ENCODE measurements at regions not wholly inside any gene's neighbourhood (a gene's known extent, or its start where the extent isn't known, plus 50 kb on each side); places are given as distances from the start of the nearest gene placed in this dataset.
"Not testable (repeated sequence)": the region's sequence is repeated elsewhere in the genome, so short reads cannot be mapped to it uniquely, and the experiment has no call there.

- H3K27ac ChIP-seq (ENCODE audit: low read length) = no peak overlapping the region
- in situ Hi-C loops (cut with HindIII; ENCODE audit: low pct_unique_long_range_greater_than_20kb, low sequenced_read_pairs) = no loop called here
- POLR2A ChIA-PET = interaction anchor here (0.7 kb wide), 1 partner anchor 34 kb away, joined by 4 read pairs; no protein-coding TSS in a partner anchor
- no peak for DNase-seq (ENCODE audit: low read depth, low spot score)
- ATAC-seq = no peak
- BruUV-seq (replicated peaks) = no TSS peak
- no peak overlapping the region for H3K4me3 ChIP-seq (ENCODE audit: low read depth in 2 of 2, low read length in 2 of 2)
- H3K9me3 ChIP-seq (ENCODE audit: control insufficient read depth, insufficient read depth, low read depth, low read length) = no peaks in the 10 kb centered on the region
- TF ChIP-seq REST (IDR thresholded peaks at IDR 0.05; ENCODE audit: insufficient read depth in 1 of 2, low read depth in 2 of 2, low read length in 1 of 2) = no peak
- no peak for TF ChIP-seq TCF7L2 (IDR thresholded peaks at IDR 0.05; ENCODE audit: low read depth, low read length)
- intact Hi-C loops (cut with micrococcal nuclease; ENCODE audit: unreplicated experiment) = no loop called here
- H3K27me3 ChIP-seq (ENCODE audit: control insufficient read depth, insufficient read depth, low read length) = no peaks in the 10 kb centered on the region
- no peaks in the 10 kb centered on the region for H3K4me1 ChIP-seq (ENCODE audit: control insufficient read depth, insufficient read depth, low read length)
- H3K36me3 ChIP-seq (ENCODE audit: control insufficient read depth, insufficient read depth, low read length) = no peaks in the 10 kb centered on the region
- CTCF ChIA-PET = no interaction called here
Observed at GRCh38 chr3:104080088-104080626, 1286.6 kb upstream of the ALCAM start.

- POLR2A ChIA-PET = interaction anchor here (0.6 to 0.7 kb wide), 2 partner anchors 27 to 296 kb away, joined by 3 to 7 read pairs; no protein-coding TSS in a partner anchor
- ATAC-seq = no peak
- intact Hi-C loops (cut with micrococcal nuclease; ENCODE audit: unreplicated experiment) = no loop called here
- Histone ChIP-seq H3K36me3 (ENCODE audit: control insufficient read depth, insufficient read depth, low read length) (no peaks in the 10 kb centered on the region), H3K4me1 (ENCODE audit: control insufficient read depth, insufficient read depth, low read length) (no peaks in the 10 kb centered on the region), H3K27ac (ENCODE audit: low read length) (no peak overlapping the region), H3K9me3 (ENCODE audit: control insufficient read depth, insufficient read depth, low read depth, low read length) (peaks cover 5% of the 10 kb centered on the region; the same call in 1 of the 2 replicates), H3K27me3 (ENCODE audit: control insufficient read depth, insufficient read depth, low read length) (no peaks in the 10 kb centered on the region), H3K4me3 (ENCODE audit: low read depth in 2 of 2, low read length in 2 of 2) (no peak overlapping the region)
- in situ Hi-C loops (cut with HindIII; ENCODE audit: low pct_unique_long_range_greater_than_20kb, low sequenced_read_pairs) = no loop called here
- CTCF ChIA-PET = no interaction called here
- DNase-seq (ENCODE audit: low read depth, low spot score) = no peak
- TF ChIP-seq TCF7L2 (IDR thresholded peaks at IDR 0.05; ENCODE audit: low read depth, low read length) (no peak), POLR2AphosphoS5 (IDR thresholded peaks at IDR 0.05; ENCODE audit: low read depth, low read length) (no peak), REST (IDR thresholded peaks at IDR 0.05; ENCODE audit: insufficient read depth in 1 of 2, low read depth in 2 of 2, low read length in 1 of 2) (no peak), CTCF (IDR thresholded peaks at IDR 0.05) (no peak), SIN3A (IDR thresholded peaks at IDR 0.05; ENCODE audit: borderline replicate concordance, insufficient read depth, low read depth, low read length) (no peak)
- BruUV-seq (replicated peaks) = no TSS peak
Observed at GRCh38 chr3:104088738-104089137, 1278.0 kb upstream of the ALCAM start.

GRCh38 chr3:104089987-104090386 is 1276.7 kb upstream of the ALCAM start:
- ATAC-seq; H3K27ac ChIP-seq (ENCODE audit: low read length); H3K4me1 ChIP-seq (ENCODE audit: control insufficient read depth, insufficient read depth, low read length); BruUV-seq (replicated peaks); CTCF ChIA-PET; POLR2A ChIA-PET; H3K9me3 ChIP-seq (ENCODE audit: control insufficient read depth, insufficient read depth, low read depth, low read length); H3K4me3 ChIP-seq (ENCODE audit: low read depth in 2 of 2, low read length in 2 of 2); intact Hi-C loops (cut with micrococcal nuclease; ENCODE audit: unreplicated experiment); H3K27me3 ChIP-seq (ENCODE audit: control insufficient read depth, insufficient read depth, low read length); H3K36me3 ChIP-seq (ENCODE audit: control insufficient read depth, insufficient read depth, low read length); DNase-seq (ENCODE audit: low read depth, low spot score); in situ Hi-C loops (cut with HindIII; ENCODE audit: low pct_unique_long_range_greater_than_20kb, low sequenced_read_pairs): not testable (repeated sequence)
